Daoy (cell line): ENCODE measurements at regions not wholly inside any gene's neighbourhood (a gene's known extent, or its start where the extent isn't known, plus 50 kb on each side); places are given as distances from the start of the nearest gene placed in this dataset.
A peak's percentile ranks its signal among the peaks of the same experiment; 100 is the strongest.
"Not testable (repeated sequence)": the region's sequence is repeated elsewhere in the genome, so short reads cannot be mapped to it uniquely, and the experiment has no call there.

ENCODE experiments used
- DNase-seq: peaks from one replicate; pipeline ENCODE4 v3.0.0-alpha.2; 2015; ENCODE audit warnings: low read depth

DNA sequence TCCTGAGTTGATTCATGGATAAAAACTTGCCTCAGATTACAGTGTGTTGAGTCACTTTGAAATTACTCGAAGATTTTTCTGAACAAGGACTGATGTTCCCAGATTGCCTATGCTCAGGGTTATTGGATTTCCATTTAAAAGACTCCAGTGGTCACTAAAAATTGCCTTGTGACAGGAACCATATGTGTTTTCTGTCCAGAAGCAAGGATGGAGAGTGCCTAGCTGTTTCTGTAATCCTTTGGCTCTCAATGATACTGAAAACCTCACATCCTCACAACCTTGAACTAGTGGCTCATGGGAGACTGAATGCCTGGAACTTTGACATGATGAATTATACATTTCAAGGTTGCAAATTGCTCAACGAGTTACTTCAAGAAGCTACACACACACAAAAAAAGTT lies 1271.8 kb downstream of the BRINP3 start:
- DNase-seq, result no peak

GRCh38 chr1:189206617-189207016 lies 1271.0 kb downstream of the BRINP3 start:
- DNase-seq, result no peak

DNA sequence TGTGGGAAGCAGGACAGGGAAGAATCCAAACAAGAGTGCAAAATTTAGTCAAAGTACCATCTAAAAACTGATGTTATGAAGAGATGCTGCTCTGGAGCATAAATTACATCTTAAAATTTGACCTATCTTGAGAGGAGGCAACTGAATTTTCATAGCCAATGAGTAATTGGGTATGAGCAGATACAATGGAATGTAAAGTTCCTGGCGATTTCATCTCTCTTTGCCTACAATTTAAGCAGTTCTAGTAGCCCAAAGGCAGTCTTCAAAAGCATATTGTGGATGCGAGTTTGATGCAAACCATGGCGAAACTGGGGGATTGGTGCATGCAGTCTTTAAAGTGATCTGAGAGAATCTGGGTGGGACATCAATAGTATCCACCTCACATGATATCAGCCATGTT lies 1265.9 kb downstream of the BRINP3 start:
- peak; percentile 33 for DNase-seq

DNA sequence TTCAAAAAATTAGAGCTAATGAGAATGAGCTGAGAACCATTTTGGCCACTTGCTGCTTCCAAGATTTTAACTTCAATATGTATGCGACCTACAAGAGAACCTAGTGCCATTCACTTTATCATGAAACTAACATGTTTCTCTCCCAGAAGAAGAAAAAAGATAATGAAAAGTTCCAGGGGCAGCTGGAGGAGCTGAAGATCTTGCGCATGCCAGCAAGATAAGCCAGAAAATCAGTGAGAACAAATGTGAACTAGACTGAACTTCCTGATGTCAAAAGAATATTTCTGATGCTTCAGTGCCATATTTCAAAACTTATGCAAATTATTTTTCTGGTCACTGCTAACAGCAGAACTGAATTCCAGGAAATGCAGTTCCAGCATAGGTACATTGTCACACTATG lies 1265.1 kb downstream of the BRINP3 start:
- no peak for DNase-seq

DNA sequence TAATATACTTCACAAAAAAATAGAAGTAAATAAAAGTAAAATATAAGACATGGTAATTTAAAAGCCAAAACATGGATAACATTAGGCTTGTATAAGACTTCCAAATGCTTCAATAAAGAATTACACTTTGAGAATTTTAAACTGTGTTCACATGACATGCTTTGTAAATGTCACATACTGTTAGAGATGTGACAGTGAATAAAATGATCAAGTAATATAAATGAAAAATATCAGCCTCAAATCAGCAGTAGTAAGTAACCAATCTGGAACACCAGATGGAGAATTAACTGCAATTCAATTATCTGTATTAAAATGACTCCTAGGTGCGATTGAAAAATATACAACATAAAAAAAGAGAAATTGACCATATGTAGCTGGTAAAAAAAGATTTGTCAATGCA lies 1260.8 kb downstream of the BRINP3 start:
- DNase-seq, result no peak

DNA sequence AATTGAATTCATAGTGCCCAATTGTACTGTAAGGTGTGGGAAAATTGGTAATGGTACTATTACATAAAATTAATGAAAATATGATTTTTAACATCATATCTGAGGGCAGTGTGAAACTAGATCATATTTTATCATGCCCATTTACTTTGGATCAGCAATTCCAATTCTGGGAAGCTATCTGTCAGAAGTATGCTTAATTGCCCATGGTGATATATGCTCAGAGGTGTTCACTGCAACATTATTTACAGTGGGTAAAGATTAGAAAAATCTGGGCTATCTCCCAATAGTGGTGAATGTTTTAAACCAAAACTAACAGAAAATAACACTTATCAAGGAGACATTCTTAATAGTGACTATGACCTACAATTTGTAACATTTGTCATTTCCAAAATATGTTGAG lies 1260.0 kb downstream of the BRINP3 start:
- no peak for DNase-seq

- DNase-seq, result no peak
These were observed 1256.9 kb downstream of the BRINP3 start for GRCh38 chr1:189220750-189221149.

- DNase-seq, result not testable (repeated sequence)
These were observed 1251.9 kb downstream of the BRINP3 start for GRCh38 chr1:189225794-189226145.

DNA sequence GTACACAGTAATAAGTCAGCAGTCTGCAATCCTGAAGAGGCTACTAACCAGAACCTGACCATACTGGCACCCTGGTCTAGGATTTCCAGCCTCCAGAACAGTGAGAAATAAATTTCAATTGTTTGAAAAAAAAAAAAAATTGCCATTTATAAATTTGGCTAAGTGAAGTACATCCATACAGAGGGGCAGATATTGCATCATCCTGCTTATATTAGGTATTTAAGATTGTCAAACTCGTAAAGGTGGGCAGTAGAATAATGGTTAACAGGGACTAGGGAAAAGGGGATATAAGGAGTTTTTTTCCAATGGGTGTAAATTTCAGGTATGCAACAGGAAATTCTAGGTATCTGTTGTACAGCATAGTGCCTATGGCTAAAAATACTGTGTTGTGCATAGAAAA lies 1250.9 kb downstream of the BRINP3 start:
- no peak for DNase-seq

- DNase-seq, result no peak
These were observed 1240.7 kb downstream of the BRINP3 start for GRCh38 chr1:189237008-189237407.

- DNase-seq, result no peak
These were observed 1223.9 kb downstream of the BRINP3 start for GRCh38 chr1:189253601-189254350.

DNA sequence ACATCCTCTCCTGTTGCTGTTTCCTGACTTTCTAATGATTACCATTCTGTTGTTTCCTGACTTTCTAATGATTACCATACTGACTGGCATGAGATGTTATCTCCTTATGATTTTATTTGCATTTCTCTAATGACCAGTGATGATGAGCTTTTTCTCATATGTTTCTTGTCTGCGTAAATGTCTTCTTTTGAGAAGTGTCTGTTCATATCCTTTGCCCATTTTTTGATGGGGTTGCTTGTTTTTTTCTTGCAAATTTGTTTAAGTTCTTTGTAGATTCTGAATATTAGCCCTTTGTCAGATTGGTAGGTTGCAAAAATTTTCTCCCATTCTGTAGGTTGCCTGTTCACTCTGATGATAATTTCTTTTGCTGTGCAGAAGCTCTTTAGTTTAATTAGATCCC lies 1216.5 kb downstream of the BRINP3 start:
- not testable (repeated sequence) for DNase-seq

- DNase-seq, result no peak
These were observed 1208.7 kb downstream of the BRINP3 start for GRCh38 chr1:189269011-189269410.

DNA sequence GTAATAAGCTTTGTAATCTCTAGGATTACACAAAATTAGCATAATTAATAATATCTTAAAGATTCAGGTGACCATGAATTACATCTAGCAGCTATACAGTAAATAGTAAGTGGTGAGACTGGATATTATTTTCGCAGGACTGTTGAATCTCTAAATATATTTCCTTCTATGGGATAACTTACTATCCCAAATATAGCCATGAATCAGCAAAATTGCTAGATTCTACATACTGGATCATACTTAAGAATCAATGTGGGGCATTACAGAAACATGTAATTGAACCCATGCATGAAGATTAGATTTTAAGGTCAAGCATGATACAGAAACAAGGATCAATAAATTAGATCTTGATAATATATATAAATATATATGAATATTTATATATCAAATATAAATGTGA lies 1203.4 kb downstream of the BRINP3 start:
- DNase-seq, result no peak

DNA sequence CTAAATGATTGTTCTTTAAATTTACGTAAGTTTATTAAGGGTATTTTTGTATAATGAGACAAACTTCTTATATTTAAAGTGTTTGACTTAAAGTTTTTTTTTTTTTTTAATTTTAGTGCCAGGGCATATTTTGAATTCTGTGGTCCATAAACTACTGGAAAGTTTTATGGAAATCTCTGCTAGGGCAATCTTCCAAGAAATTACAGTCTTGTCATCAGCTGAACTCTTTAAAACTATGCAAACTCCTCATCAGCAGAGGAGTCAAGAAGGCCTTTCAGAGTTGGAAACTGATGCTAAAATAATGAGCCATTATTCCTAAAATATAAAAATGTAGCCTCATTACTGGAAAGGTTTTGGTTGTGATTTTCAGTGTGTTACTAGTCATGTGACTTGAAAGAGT lies 1201.9 kb downstream of the BRINP3 start:
- DNase-seq, result no peak

DNA sequence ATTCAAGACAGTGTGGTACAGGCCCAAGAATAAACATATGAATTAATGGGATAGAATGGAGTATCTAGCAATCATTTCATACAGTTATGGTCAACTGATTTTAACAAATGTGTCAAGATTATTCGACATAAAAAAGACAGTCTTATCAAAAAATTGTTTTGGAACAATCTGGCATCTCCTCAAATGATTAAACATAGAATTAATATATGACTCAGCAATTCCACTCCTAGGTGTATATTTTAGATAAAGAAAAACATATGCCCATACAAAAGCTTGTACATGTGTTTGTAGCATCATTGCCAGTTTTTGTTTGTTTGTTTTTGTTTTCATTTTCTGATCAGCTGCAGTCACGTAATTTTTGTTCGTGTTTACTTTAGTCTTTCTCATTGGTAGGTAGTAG lies 1188.3 kb downstream of the BRINP3 start:
- no peak for DNase-seq

DNA sequence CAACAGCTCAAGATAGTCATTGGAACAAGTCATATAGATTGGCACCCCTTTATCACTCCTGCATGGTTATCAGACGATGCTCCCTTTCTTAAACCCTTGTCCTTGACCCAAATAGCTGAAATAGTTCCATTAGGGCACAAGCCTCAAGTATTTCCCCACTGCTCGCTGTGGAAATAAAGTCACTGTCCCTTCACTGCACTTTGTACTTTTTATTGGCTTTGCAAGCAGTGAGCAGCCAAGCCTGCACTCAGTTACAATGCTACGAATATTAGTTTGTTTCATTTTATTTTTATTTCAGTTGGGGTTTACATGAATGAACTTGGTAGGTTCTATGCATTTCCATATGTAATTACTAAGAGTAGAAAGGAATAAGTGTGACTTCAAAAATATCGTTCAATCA lies 1176.4 kb downstream of the BRINP3 start:
- DNase-seq, result no peak

GRCh38 chr1:189305279-189305678 lies 1172.4 kb downstream of the BRINP3 start:
- no peak for DNase-seq

GRCh38 chr1:189311915-189312314 lies 1165.7 kb downstream of the BRINP3 start:
- DNase-seq, result no peak

DNA sequence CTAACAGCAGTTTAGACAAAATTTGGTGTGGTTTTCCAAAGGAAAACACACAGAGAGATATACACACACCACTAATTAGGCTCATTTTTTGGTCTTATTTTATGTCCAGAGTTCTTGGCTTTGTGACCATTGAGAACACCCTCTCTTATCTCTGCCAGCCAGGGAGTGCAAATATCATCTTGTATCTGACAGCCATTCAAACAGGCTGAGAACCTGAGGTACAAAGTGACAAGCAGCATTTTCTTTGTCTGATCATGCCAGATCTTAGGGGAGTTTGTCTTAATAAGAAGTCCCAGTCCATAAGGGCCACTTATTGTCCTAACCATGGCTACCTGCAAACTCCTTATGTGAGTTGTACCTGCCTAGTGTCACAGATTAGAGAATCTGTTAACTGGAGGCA lies 1165.2 kb downstream of the BRINP3 start:
- DNase-seq, result no peak

DNA sequence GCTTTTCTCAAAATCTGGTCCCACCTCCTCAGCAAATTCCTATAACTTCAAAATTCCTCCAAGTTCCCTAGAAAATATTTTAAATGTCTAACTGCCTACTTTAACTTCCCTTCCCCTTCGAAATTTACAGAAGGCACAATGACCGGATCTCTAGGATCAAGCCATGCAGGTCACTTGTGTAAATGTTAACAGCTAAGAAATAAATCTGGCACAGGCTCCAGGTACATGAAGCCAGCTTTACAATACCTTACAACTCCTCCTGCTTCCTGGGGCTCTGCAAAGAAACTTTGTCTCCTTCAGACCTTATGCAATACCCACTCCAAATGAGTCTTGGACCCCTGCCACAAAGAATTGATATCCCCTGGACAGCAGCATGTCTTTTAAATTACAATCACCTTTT lies 1164.2 kb downstream of the BRINP3 start:
- no peak for DNase-seq

GRCh38 chr1:189315035-189315901 lies 1162.4 kb downstream of the BRINP3 start:
- DNase-seq, result no peak

DNA sequence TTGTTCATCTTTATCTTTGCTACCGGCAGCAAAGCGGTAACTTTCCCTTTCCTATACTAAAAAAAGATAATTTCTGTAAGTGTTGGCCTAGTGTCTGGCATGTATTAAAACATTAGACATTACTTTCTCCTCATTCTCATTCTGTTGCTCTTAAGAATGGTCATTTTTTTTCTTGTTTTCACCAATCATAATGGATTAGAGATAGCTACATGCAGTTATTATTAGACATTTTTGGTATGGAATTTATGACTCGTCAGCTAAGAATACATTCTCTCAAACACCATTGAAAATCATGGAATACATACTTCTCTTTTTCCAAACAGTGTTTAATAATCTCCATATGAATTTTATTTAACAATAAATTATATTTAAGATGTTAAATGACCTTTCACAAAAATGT lies 1154.6 kb downstream of the BRINP3 start:
- no peak for DNase-seq
